Right atrium auricular region (tissue), 2 donors: ENCODE measurements at regions not wholly inside any gene's neighbourhood (a gene's known extent, or its start where the extent isn't known, plus 50 kb on each side); places are given as distances from the start of the nearest gene placed in this dataset.

ENCODE experiments used
- DNase-seq: peaks from one replicate; pipeline ENCODE4 v3.0.0-alpha.2; 2019; ENCODE audit warnings: low spot score
- H3K27ac ChIP-seq, 2 donors: fragments of 200-600 bp; sonication (generic); 1 replicate in 1 of 2; 2 replicates in 1 of 2; pipeline ENCODE4 v1.5.1; 2016 to 2019
- H3K27me3 ChIP-seq, 2 donors: fragments of 200-600 bp; sonication (generic); one replicate each; pipeline versions ENCODE4 v1.5.1 to v1.6.0; 2017 to 2019
- H3K36me3 ChIP-seq: fragments of 200-600 bp; sonication (generic); one replicate; pipeline ENCODE4 v1.5.1; 2016
- H3K4me1 ChIP-seq, 2 donors: fragments of 200-600 bp; sonication (generic); one replicate each; pipeline versions ENCODE4 v1.5.1 to v1.6.0; 2017 to 2019
- H3K4me3 ChIP-seq, 2 donors: fragments of 200-600 bp; sonication (generic); 1 replicate in 1 of 2; 2 replicates in 1 of 2; pipeline ENCODE4 v1.5.1; 2017 to 2019; ENCODE audit warnings: mild to moderate bottlenecking in 1 of 2, moderate library complexity in 1 of 2
- H3K9me3 ChIP-seq, 2 donors: fragments of 200-600 bp; sonication (generic); one replicate each; pipeline ENCODE4 v1.5.1; 2019
- CTCF ChIP-seq, 2 donors: fragments of 200-600 bp; sonication (generic); IDR thresholded peaks; one replicate each; pipeline ENCODE4 v1.5.1; 2019; ENCODE audit warnings: antibody characterized with exemption in 2 of 2

- Histone ChIP-seq H3K36me3 (no peaks in the 10 kb centered on the region), H3K27ac (no peak overlapping the region), H3K4me3 (no peak overlapping the region), H3K4me1 (no peaks in the 10 kb centered on the region), H3K9me3 (no peaks in the 10 kb centered on the region), H3K27me3 (no peaks in the 10 kb centered on the region)
- no peak for TF ChIP-seq CTCF (IDR thresholded peaks at IDR 0.05)
- DNase-seq, result no peak
Observed at GRCh38 chr16:66147291-66147690, 219.2 kb upstream of the CDH5 start.

- TF ChIP-seq CTCF (IDR thresholded peaks at IDR 0.05), result no peak
- no peaks in the 10 kb centered on the region for H3K36me3 ChIP-seq
Observed at GRCh38 chr16:66146798-66147197, 219.7 kb upstream of the CDH5 start.

GRCh38 chr16:66144641-66145040, 221.8 kb upstream of the CDH5 start:
- H3K27me3 ChIP-seq, result no peaks in the 10 kb centered on the region
- no peaks in the 10 kb centered on the region for H3K9me3 ChIP-seq
- TF ChIP-seq CTCF (IDR thresholded peaks at IDR 0.05), result no peak
- no peak for DNase-seq
- no peaks in the 10 kb centered on the region for H3K4me1 ChIP-seq
- H3K36me3 ChIP-seq, result no peaks in the 10 kb centered on the region
- no peak overlapping the region for H3K27ac ChIP-seq
- H3K4me3 ChIP-seq, result no peak overlapping the region

More at GRCh38 chr16:66146798-66147197, 219.7 kb upstream of the CDH5 start:
- Histone ChIP-seq H3K9me3 (no peaks in the 10 kb centered on the region), H3K4me3 (no peak overlapping the region), H3K27ac (no peak overlapping the region), H3K4me1 (no peaks in the 10 kb centered on the region), H3K27me3 (no peaks in the 10 kb centered on the region)
- no peak for DNase-seq

- no peak for DNase-seq
- Histone ChIP-seq H3K27me3 (no peaks in the 10 kb centered on the region), H3K9me3 (no peaks in the 10 kb centered on the region), H3K4me1 (no peaks in the 10 kb centered on the region), H3K27ac (no peak overlapping the region), H3K36me3 (no peaks in the 10 kb centered on the region), H3K4me3 (no peak overlapping the region)
- TF ChIP-seq CTCF (IDR thresholded peaks at IDR 0.05), result no peak
Observed at GRCh38 chr16:66143415-66143814, 223.1 kb upstream of the CDH5 start.

GRCh38 chr16:66141885-66142284, 224.6 kb upstream of the CDH5 start:
- no peak for DNase-seq
- Histone ChIP-seq H3K9me3 (no peaks in the 10 kb centered on the region), H3K27ac (no peak overlapping the region), H3K4me3 (no peak overlapping the region), H3K27me3 (no peaks in the 10 kb centered on the region), H3K4me1 (no peaks in the 10 kb centered on the region), H3K36me3 (no peaks in the 10 kb centered on the region)
- no peak for TF ChIP-seq CTCF (IDR thresholded peaks at IDR 0.05)

GRCh38 chr16:66137853-66138252, 228.6 kb upstream of the CDH5 start:
- no peak for DNase-seq
- Histone ChIP-seq H3K4me1 (peaks cover 0 to 20% of the 10 kb centered on the region in 2 donors), H3K9me3 (no peaks in the 10 kb centered on the region), H3K27ac (no peak overlapping the region), H3K4me3 (no peak overlapping the region), H3K27me3 (no peaks in the 10 kb centered on the region), H3K36me3 (no peaks in the 10 kb centered on the region)
- no peak for TF ChIP-seq CTCF (IDR thresholded peaks at IDR 0.05)
